ENCODE measurements at regions not wholly inside any gene's neighbourhood (a gene's known extent, or its start where the extent isn't known, plus 50 kb on each side); places are given as distances from the start of the nearest gene placed in this dataset.

DNA sequence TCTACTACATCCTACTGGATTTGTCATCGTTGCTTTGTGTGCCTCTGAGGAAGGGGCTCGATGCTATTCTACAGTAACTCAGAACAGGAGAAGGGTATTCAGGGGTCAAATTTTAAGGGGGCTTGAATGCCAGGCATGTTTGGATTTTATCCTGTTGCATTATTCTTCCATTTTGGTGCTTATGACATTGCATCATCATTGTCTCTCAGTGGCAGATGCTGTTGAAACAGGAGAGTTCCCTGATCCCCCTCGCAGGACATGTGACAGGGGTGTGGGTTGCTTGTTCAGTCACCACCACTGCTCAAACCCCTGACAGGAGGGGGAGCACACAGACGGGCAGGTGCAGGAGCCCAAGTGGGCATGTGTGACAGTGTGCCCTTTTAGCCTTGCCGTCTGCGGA lies 156.7 kb downstream of the SLC4A3 start:
- no peak for TF ChIP-seq CTCF (IDR thresholded peaks at IDR 0.05; ENCODE audit: borderline replicate concordance, extremely low read depth, insufficient read depth)
- no peak overlapping the region for H3K9ac ChIP-seq (ENCODE audit: low read length in 3 of 3)
- H3K36me3 ChIP-seq (ENCODE audit: control insufficient read depth in 2 of 3, insufficient read depth in 3 of 3, low read length in 3 of 3), result no peaks in the 10 kb centered on the region
- no peak for FAIRE-seq
- no peak overlapping the region for H3K4me3 ChIP-seq (ENCODE audit: low read length in 3 of 3)
- intact Hi-C loops (cut with DNase I), result no loop called here
- no peak for DNase-seq
- H3K4me1 ChIP-seq (ENCODE audit: control insufficient read depth in 2 of 3, insufficient read depth in 2 of 3, low read depth in 1 of 3, low read length in 3 of 3), result no peaks in the 10 kb centered on the region
- H3K27me3 ChIP-seq (ENCODE audit: control insufficient read depth, insufficient read depth, low read length), result no peaks in the 10 kb centered on the region
- H3K27ac ChIP-seq (ENCODE audit: low read depth in 2 of 2, low read length in 2 of 2), result no peak overlapping the region
- H3K9me3 ChIP-seq (ENCODE audit: control insufficient read depth in 2 of 3, insufficient read depth in 1 of 3, low read length in 3 of 3), result no peaks in the 10 kb centered on the region

- Histone ChIP-seq H3K36me3 (ENCODE audit: control insufficient read depth in 2 of 3, insufficient read depth in 3 of 3, low read length in 3 of 3) (no peaks in the 10 kb centered on the region), H3K9me3 (ENCODE audit: control insufficient read depth in 2 of 3, insufficient read depth in 1 of 3, low read length in 3 of 3) (no peaks in the 10 kb centered on the region), H3K4me3 (ENCODE audit: low read length in 3 of 3) (no peak overlapping the region), H3K9ac (ENCODE audit: low read length in 3 of 3) (no peak overlapping the region), H3K4me1 (ENCODE audit: control insufficient read depth in 2 of 3, insufficient read depth in 2 of 3, low read depth in 1 of 3, low read length in 3 of 3) (no peaks in the 10 kb centered on the region), H3K27me3 (ENCODE audit: control insufficient read depth, insufficient read depth, low read length) (no peaks in the 10 kb centered on the region), H3K27ac (ENCODE audit: low read depth in 2 of 2, low read length in 2 of 2) (no peak overlapping the region)
- no peak for TF ChIP-seq CTCF (IDR thresholded peaks at IDR 0.05; ENCODE audit: borderline replicate concordance, extremely low read depth, insufficient read depth)
- intact Hi-C loops (cut with DNase I), result no loop called here
- FAIRE-seq (no peak), DNase-seq (peak in 2 of 5 donors; percentile 56 to 87)
These were observed 162.0 kb downstream of the SLC4A3 start for GRCh38 chr2:219789476-219789875.

DNA sequence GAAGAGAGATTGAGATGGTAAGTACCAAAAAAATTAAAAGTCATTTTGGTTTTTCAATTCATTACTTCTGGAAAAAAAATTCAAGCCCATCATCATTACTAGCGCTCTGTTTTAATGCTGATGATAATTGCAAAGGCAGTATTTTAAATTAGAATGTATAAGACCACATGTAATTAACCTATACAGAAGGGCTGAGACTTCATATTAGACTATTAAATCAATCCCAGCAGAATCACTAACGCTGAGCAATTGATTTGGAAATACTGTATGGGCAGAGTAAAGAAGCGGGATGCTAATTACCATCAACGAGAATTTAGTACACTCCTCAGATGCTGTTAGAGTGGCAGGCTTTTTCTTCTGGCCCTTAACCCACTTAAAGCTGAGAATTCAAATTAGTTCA lies 165.0 kb downstream of the SLC4A3 start:
- H3K4me1 ChIP-seq (ENCODE audit: control insufficient read depth in 2 of 3, insufficient read depth in 2 of 3, low read depth in 1 of 3, low read length in 3 of 3), result no peaks in the 10 kb centered on the region
- H3K27me3 ChIP-seq (ENCODE audit: control insufficient read depth, insufficient read depth, low read length), result no peaks in the 10 kb centered on the region
- H3K9me3 ChIP-seq (ENCODE audit: control insufficient read depth in 2 of 3, insufficient read depth in 1 of 3, low read length in 3 of 3), result no peaks in the 10 kb centered on the region
- no peak overlapping the region for H3K4me3 ChIP-seq (ENCODE audit: low read length in 3 of 3)
- H3K36me3 ChIP-seq (ENCODE audit: control insufficient read depth in 2 of 3, insufficient read depth in 3 of 3, low read length in 3 of 3), result no peaks in the 10 kb centered on the region
- intact Hi-C loops (cut with DNase I), result no loop called here
- no peak overlapping the region for H3K9ac ChIP-seq (ENCODE audit: low read length in 3 of 3)
- FAIRE-seq (no peak), DNase-seq (no peak)
- TF ChIP-seq CTCF (IDR thresholded peaks at IDR 0.05; ENCODE audit: borderline replicate concordance, extremely low read depth, insufficient read depth), result no peak
- no peak overlapping the region for H3K27ac ChIP-seq (ENCODE audit: low read depth in 2 of 2, low read length in 2 of 2)

DNA sequence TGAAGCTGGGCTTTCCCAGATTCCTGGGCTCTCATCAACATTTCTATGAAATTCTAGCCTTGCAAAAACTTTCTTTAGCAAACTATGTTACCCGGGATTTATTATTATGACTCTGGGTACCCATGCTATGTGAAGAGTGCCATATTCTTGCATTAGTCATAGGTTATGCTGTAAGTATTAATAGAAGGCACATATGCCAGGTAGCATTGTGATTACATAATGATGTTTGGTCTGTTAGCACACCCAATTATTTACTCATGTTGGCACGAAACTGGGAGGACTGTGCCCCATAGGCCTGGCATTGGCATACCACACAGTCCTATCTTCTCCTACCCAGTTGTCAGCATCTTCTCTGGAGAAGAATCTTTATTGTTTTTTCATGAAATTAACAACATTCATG lies 171.0 kb downstream of the SLC4A3 start:
- no peak for TF ChIP-seq CTCF (IDR thresholded peaks at IDR 0.05; ENCODE audit: borderline replicate concordance, extremely low read depth, insufficient read depth)
- intact Hi-C loops (cut with DNase I), result no loop called here
- Histone ChIP-seq H3K36me3 (ENCODE audit: control insufficient read depth in 2 of 3, insufficient read depth in 3 of 3, low read length in 3 of 3) (no peaks in the 10 kb centered on the region), H3K27ac (ENCODE audit: low read depth in 2 of 2, low read length in 2 of 2) (no peak overlapping the region), H3K9me3 (ENCODE audit: control insufficient read depth in 2 of 3, insufficient read depth in 1 of 3, low read length in 3 of 3) (peaks cover 0 to 3% (median 0%) of the 10 kb centered on the region in 3 donors), H3K27me3 (ENCODE audit: control insufficient read depth, insufficient read depth, low read length) (no peaks in the 10 kb centered on the region), H3K4me3 (ENCODE audit: low read length in 3 of 3) (no peak overlapping the region), H3K9ac (ENCODE audit: low read length in 3 of 3) (no peak overlapping the region), H3K4me1 (ENCODE audit: control insufficient read depth in 2 of 3, insufficient read depth in 2 of 3, low read depth in 1 of 3, low read length in 3 of 3) (no peaks in the 10 kb centered on the region)
- no peak for DNase-seq
- FAIRE-seq, result no peak

Measured in kidney (tissue), 13 donors.